SK-N-SH (cell line): ENCODE measurements at regions not wholly inside any gene's neighbourhood (a gene's known extent, or its start where the extent isn't known, plus 50 kb on each side); places are given as distances from the start of the nearest gene placed in this dataset.

Source experiments
- CTCF ChIA-PET: fragments of 300-600, 350-600 bp; formaldehyde crosslinking; extraction: SDS; loops from one replicate; lab custom pipeline; 2021; lab: Yijun Ruan, JAX
- POLR2A ChIA-PET: fragments of 350-600 bp; sonication (Branson Sonifier 250); formaldehyde crosslinking; extraction: SDS; loops from one replicate; lab custom pipeline; 2020; ENCODE audit warnings: antibody characterized with exemption, inconsistent platforms; lab: Yijun Ruan, JAX
- DNase-seq: peaks from one replicate; pipeline ENCODE4 v3.0.0; 2012
- H2AFZ ChIP-seq: fragments of 200-600 bp; sonication (generic); 2 replicates; pipeline ENCODE4 v1.8.1; 2016; ENCODE audit warnings: antibody characterized with exemption, mild to moderate bottlenecking, low read depth
- H3F3A ChIP-seq: fragments of 200-600 bp; sonication (generic); replicated peaks from 2 replicates; pipeline ENCODE3; 2016; ENCODE audit warnings: antibody characterized with exemption, mild to moderate bottlenecking; ENCODE audit not compliant: insufficient read depth
- H3K27ac ChIP-seq, 2 experiments: fragments of 200-500 bp in 1 of 2; fragments of 200-600 bp in 1 of 2; sonication (Bioruptor generic) in 1 of 2; sonication (generic), shearing (Covaris generic) in 1 of 2; 2 replicates each; pipeline versions ENCODE4 v1.5.1 to v1.6.1; 2014 to 2016; ENCODE audit warnings: low read depth in 2 of 2, inconsistent platforms in 1 of 2, low read length in 1 of 2, mild to moderate bottlenecking in 1 of 2, mixed read lengths in 1 of 2
- H3K27me3 ChIP-seq: fragments of 200-600 bp; sonication (generic), shearing (Covaris generic); 2 replicates; pipeline ENCODE4 v1.6.1; 2016; ENCODE audit warnings: mixed run types; ENCODE audit not compliant: insufficient read depth
- H3K36me3 ChIP-seq, 2 experiments: fragments of 200-500 bp in 1 of 2; fragments of 200-600 bp in 1 of 2; sonication (Bioruptor generic) in 1 of 2; sonication (generic) in 1 of 2; replicated peaks in 1 of 2; 2 replicates each; pipeline versions ENCODE3 to v1.5.1; 2014 to 2016; ENCODE audit warnings: low read length in 1 of 2, mild to moderate bottlenecking in 1 of 2; ENCODE audit not compliant: insufficient read depth in 2 of 2, control insufficient read depth in 1 of 2
- H3K4me1 ChIP-seq, 2 experiments: fragments of 200-500 bp in 1 of 2; fragments of 200-600 bp in 1 of 2; sonication (Bioruptor generic) in 1 of 2; sonication (generic), shearing (Covaris generic) in 1 of 2; 2 replicates each; pipeline versions ENCODE4 v1.5.1 to v1.6.1; 2014 to 2016; ENCODE audit warnings: low read depth in 1 of 2, low read length in 1 of 2, mixed run types in 1 of 2; ENCODE audit not compliant: insufficient read depth in 2 of 2, control insufficient read depth in 1 of 2
- H3K4me2 ChIP-seq: fragments of 200-600 bp; sonication (generic), shearing (Covaris generic); 2 replicates; pipeline ENCODE4 v1.6.1; 2017; ENCODE audit warnings: mixed run types
- H3K4me3 ChIP-seq, 2 experiments: fragments of 200-500 bp in 1 of 2; fragments of 200-600 bp in 1 of 2; sonication (Bioruptor generic) in 1 of 2; sonication (generic), shearing (Covaris generic) in 1 of 2; 2 replicates each; pipeline versions ENCODE4 v1.5.1 to v1.8.1; 2014 to 2016; ENCODE audit warnings: low read depth in 2 of 2, inconsistent platforms in 1 of 2, low read length in 1 of 2, mild to moderate bottlenecking in 1 of 2, mixed read lengths in 1 of 2, moderate library complexity in 1 of 2
- H3K79me2 ChIP-seq: fragments of 200-600 bp; sonication (generic); 2 replicates; pipeline ENCODE4 v1.8.1; 2017; ENCODE audit warnings: mild to moderate bottlenecking; ENCODE audit not compliant: insufficient read depth
- H3K9ac ChIP-seq: fragments of 200-600 bp; sonication (generic); 2 replicates; pipeline ENCODE4 v1.6.1; 2017; ENCODE audit warnings: mixed run types
- H3K9me2 ChIP-seq: fragments of 200-600 bp; sonication (generic); 2 replicates; pipeline ENCODE4 v1.6.1; 2017; ENCODE audit warnings: mixed run types
- H3K9me3 ChIP-seq: fragments of 200-600 bp; sonication (generic); 2 replicates; pipeline ENCODE4 v1.6.1; 2017; ENCODE audit warnings: mixed run types, mild to moderate bottlenecking, moderate library complexity
- H4K20me1 ChIP-seq: fragments of 200-600 bp; sonication (generic); 2 replicates; pipeline ENCODE4 v1.6.1; 2017; ENCODE audit warnings: mild to moderate bottlenecking, mixed run types; ENCODE audit not compliant: insufficient read depth
- CHD2 ChIP-seq: fragments of 150-350 bp; IDR thresholded peaks from 2 replicates; pipeline ENCODE4 v1.6.1; 2018; ENCODE audit warnings: low read length; ENCODE audit not compliant: partially characterized antibody
- ELF1 ChIP-seq: IDR thresholded peaks from 2 replicates; pipeline ENCODE4 v1.4.0; 2012
- FOXJ3 ChIP-seq: sonication (generic); formaldehyde crosslinking; IDR thresholded peaks from 2 replicates; pipeline ENCODE4 v1.5.1; 2020; ENCODE audit warnings: mild to moderate bottlenecking, missing genetic modification reagents
- FOXM1 ChIP-seq: IDR thresholded peaks from 2 replicates; pipeline ENCODE4 v1.4.0; 2012; ENCODE audit warnings: low read depth, mild to moderate bottlenecking
- GABPA ChIP-seq: IDR thresholded peaks from 2 replicates; pipeline ENCODE4 v1.4.0; 2012; ENCODE audit warnings: low read depth, mild to moderate bottlenecking
- MEF2A ChIP-seq: IDR thresholded peaks from 2 replicates; pipeline ENCODE4 v1.4.0; 2012; ENCODE audit warnings: low read depth, borderline replicate concordance
- MXI1 ChIP-seq: IDR thresholded peaks from 2 replicates; pipeline ENCODE4 v1.6.1; 2012; ENCODE audit warnings: mild to moderate bottlenecking, low read depth, low read length, improper control_type of control experiment
- NFIC ChIP-seq: IDR thresholded peaks from 2 replicates; pipeline ENCODE4 v1.4.0; 2012; ENCODE audit warnings: borderline replicate concordance
- NRF1 ChIP-seq: IDR thresholded peaks from 2 replicates; pipeline ENCODE4 v1.6.1; 2012; ENCODE audit warnings: low read depth, mild to moderate bottlenecking, low read length
- RAD21 ChIP-seq: IDR thresholded peaks from 2 replicates; pipeline ENCODE4 v1.6.1; 2012; ENCODE audit warnings: mild to moderate bottlenecking, low read length
- TCF12 ChIP-seq: IDR thresholded peaks from 2 replicates; pipeline ENCODE4 v1.4.0; 2012
- TEAD4 ChIP-seq: IDR thresholded peaks from 2 replicates; pipeline ENCODE4 v1.4.0; 2012; ENCODE audit warnings: mild to moderate bottlenecking, borderline replicate concordance; ENCODE audit not compliant: insufficient read depth
- WGBS: methylation state at CpG from one replicate; pipeline ENCODE4 v1.1.6; 2017; ENCODE audit warnings: low lambda C conversion rate; 5-methylcytosine and 5-hydroxymethylcytosine counted together
- TF ChIP-seq, protein P1 (sequence below): fragments of 150-350 bp; IDR thresholded peaks from 2 replicates; pipeline ENCODE4 v1.6.1; 2016; ENCODE audit warnings: mild to moderate bottlenecking, low read depth, low read length
- TF ChIP-seq, protein P2 (sequence below): IDR thresholded peaks from 2 replicates; pipeline ENCODE4 v1.6.1; 2012; ENCODE audit warnings: mild to moderate bottlenecking, low read depth, low read length, moderate library complexity
- TF ChIP-seq, protein P3 (sequence below): IDR thresholded peaks from 2 replicates; pipeline ENCODE4; 2012
- TF ChIP-seq, protein P4 (sequence below): IDR thresholded peaks from 2 replicates; pipeline ENCODE4 v1.4.0; 2012; ENCODE audit warnings: low read depth

DNA sequence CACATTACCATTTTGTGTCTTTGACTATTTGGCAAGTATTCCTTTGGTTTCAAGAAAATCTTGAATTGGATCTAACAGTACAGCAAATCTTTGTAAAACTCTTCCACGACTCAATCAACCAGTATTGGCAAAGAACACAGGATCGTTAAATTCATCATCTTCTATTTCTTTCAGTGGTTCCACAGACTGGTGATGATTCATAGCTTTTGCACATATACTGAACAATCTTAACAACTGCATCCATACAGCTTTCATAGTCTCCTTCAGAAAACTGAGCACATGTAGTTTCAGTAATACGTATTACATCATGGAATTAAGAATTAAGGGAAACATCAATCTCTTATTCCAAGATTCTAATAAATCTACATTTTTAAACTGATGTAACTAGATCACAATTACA lies 91.6 kb upstream of the LIPC start:
- H3K9me2 ChIP-seq: no peaks in the 10 kb centered on the region
- no peaks in the 10 kb centered on the region for H3K79me2 ChIP-seq
- H4K20me1 ChIP-seq: no peaks in the 10 kb centered on the region
- H3K27me3 ChIP-seq: no peaks in the 10 kb centered on the region; the same call in 1 of the 2 replicates
- ChIA-PET CTCF (interaction anchor here (1.0 kb wide), 2 partner anchors 11 to 15 kb away, joined by 3 read pairs; no protein-coding TSS in a partner anchor), POLR2A (no interaction called here)
- H3K9me3 ChIP-seq: 0 out of 2 replicates have a peak, but pooled peaks cover 2% of the 10 kb centered on the region
- TF ChIP-seq, protein P1, sequence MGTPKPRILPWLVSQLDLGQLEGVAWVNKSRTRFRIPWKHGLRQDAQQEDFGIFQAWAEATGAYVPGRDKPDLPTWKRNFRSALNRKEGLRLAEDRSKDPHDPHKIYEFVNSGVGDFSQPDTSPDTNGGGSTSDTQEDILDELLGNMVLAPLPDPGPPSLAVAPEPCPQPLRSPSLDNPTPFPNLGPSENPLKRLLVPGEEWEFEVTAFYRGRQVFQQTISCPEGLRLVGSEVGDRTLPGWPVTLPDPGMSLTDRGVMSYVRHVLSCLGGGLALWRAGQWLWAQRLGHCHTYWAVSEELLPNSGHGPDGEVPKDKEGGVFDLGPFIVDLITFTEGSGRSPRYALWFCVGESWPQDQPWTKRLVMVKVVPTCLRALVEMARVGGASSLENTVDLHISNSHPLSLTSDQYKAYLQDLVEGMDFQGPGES: no peak
- TF ChIP-seq GABPA (no peak), RAD21 (no peak), TEAD4 (no peak), NRF1 (no peak), ELF1 (no peak), FOXJ3 (CRISPR knock-in tag) (no peak), FOXM1 (no peak), CHD2 (no peak), NFIC (no peak), MXI1 (no peak), MEF2A (no peak), TCF12 (no peak)
- TF ChIP-seq, protein P2, sequence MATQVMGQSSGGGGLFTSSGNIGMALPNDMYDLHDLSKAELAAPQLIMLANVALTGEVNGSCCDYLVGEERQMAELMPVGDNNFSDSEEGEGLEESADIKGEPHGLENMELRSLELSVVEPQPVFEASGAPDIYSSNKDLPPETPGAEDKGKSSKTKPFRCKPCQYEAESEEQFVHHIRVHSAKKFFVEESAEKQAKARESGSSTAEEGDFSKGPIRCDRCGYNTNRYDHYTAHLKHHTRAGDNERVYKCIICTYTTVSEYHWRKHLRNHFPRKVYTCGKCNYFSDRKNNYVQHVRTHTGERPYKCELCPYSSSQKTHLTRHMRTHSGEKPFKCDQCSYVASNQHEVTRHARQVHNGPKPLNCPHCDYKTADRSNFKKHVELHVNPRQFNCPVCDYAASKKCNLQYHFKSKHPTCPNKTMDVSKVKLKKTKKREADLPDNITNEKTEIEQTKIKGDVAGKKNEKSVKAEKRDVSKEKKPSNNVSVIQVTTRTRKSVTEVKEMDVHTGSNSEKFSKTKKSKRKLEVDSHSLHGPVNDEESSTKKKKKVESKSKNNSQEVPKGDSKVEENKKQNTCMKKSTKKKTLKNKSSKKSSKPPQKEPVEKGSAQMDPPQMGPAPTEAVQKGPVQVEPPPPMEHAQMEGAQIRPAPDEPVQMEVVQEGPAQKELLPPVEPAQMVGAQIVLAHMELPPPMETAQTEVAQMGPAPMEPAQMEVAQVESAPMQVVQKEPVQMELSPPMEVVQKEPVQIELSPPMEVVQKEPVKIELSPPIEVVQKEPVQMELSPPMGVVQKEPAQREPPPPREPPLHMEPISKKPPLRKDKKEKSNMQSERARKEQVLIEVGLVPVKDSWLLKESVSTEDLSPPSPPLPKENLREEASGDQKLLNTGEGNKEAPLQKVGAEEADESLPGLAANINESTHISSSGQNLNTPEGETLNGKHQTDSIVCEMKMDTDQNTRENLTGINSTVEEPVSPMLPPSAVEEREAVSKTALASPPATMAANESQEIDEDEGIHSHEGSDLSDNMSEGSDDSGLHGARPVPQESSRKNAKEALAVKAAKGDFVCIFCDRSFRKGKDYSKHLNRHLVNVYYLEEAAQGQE: no peak
- TF ChIP-seq, protein P3, sequence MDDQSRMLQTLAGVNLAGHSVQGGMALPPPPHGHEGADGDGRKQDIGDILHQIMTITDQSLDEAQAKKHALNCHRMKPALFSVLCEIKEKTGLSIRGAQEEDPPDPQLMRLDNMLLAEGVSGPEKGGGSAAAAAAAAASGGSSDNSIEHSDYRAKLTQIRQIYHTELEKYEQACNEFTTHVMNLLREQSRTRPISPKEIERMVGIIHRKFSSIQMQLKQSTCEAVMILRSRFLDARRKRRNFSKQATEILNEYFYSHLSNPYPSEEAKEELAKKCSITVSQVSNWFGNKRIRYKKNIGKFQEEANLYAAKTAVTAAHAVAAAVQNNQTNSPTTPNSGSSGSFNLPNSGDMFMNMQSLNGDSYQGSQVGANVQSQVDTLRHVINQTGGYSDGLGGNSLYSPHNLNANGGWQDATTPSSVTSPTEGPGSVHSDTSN: no peak
- TF ChIP-seq, protein P4, sequence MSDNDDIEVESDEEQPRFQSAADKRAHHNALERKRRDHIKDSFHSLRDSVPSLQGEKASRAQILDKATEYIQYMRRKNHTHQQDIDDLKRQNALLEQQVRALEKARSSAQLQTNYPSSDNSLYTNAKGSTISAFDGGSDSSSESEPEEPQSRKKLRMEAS: no peak
- H3K36me3 ChIP-seq: no peaks in the 10 kb centered on the region
- no peaks in the 10 kb centered on the region for H3F3A ChIP-seq
- no peak overlapping the region for H3K4me3 ChIP-seq
- no peak for DNase-seq
- no peak overlapping the region for H2AFZ ChIP-seq
- 70% methylated on average over 3 of the region's 3 CpGs for whole genome bisulfite sequencing
- H3K27ac ChIP-seq: no peak overlapping the region
- no peaks in the 10 kb centered on the region for H3K4me1 ChIP-seq
- no peak overlapping the region for H3K9ac ChIP-seq
- H3K4me2 ChIP-seq: no peak overlapping the region
